CD4-positive, alpha-beta T cell treated with Interleukin-15 for 1 hour (primary cell): ENCODE measurements at regions not wholly inside any gene's neighbourhood (a gene's known extent, or its start where the extent isn't known, plus 50 kb on each side); places are given as distances from the start of the nearest gene placed in this dataset.

Experiments
- DNase-seq: peaks from one replicate; pipeline ENCODE4 v3.0.0-alpha.2; 2020

GRCh38 chr22:49197505-49197904, 630.2 kb downstream of the BRD1 start:
- no peak for DNase-seq

GRCh38 chr22:49196046-49196511, 631.6 kb downstream of the BRD1 start:
- DNase-seq: no peak

- no peak for DNase-seq
Measured at GRCh38 chr22:49195636-49196035, 632.0 kb downstream of the BRD1 start.

GRCh38 chr22:49193901-49194465, 633.7 kb downstream of the BRD1 start:
- no peak for DNase-seq

GRCh38 chr22:49193348-49193747, 634.3 kb downstream of the BRD1 start:
- no peak for DNase-seq

GRCh38 chr22:49192857-49193250, 634.8 kb downstream of the BRD1 start:
- no peak for DNase-seq

- DNase-seq: no peak
Measured at GRCh38 chr22:49192180-49192856, 635.4 kb downstream of the BRD1 start.

GRCh38 chr22:49191506-49191980, 636.1 kb downstream of the BRD1 start:
- no peak for DNase-seq

- DNase-seq: no peak
Measured at GRCh38 chr22:49190816-49191505, 636.7 kb downstream of the BRD1 start.

- DNase-seq: no peak
Measured at GRCh38 chr22:49189871-49190270, 637.8 kb downstream of the BRD1 start.

- no peak for DNase-seq
Measured at GRCh38 chr22:49188591-49188990, 639.1 kb downstream of the BRD1 start.

- DNase-seq: no peak
Measured at GRCh38 chr22:49188091-49188490, 639.6 kb downstream of the BRD1 start.

GRCh38 chr22:49186762-49187161, 640.9 kb downstream of the BRD1 start:
- DNase-seq: no peak

GRCh38 chr22:49186293-49186692, 641.4 kb downstream of the BRD1 start:
- no peak for DNase-seq

- no peak for DNase-seq
Measured at GRCh38 chr22:49185312-49185969, 642.2 kb downstream of the BRD1 start.

- DNase-seq: no peak
Measured at GRCh38 chr22:49184736-49185135, 642.9 kb downstream of the BRD1 start.

- DNase-seq: no peak
Measured at GRCh38 chr22:49183826-49184216, 643.9 kb downstream of the BRD1 start.

- no peak for DNase-seq
Measured at GRCh38 chr22:49183208-49183825, 644.4 kb downstream of the BRD1 start.

- no peak for DNase-seq
Measured at GRCh38 chr22:49182416-49182815, 645.3 kb downstream of the BRD1 start.

GRCh38 chr22:49181942-49182341, 645.7 kb downstream of the BRD1 start:
- no peak for DNase-seq

- DNase-seq: no peak
Measured at GRCh38 chr22:49181431-49181830, 646.2 kb downstream of the BRD1 start.

GRCh38 chr22:49180683-49181024, 647.0 kb downstream of the BRD1 start:
- DNase-seq: no peak
